ENCODE measurements at regions not wholly inside any gene's neighbourhood (a gene's known extent, or its start where the extent isn't known, plus 50 kb on each side); places are given as distances from the start of the nearest gene placed in this dataset.
A peak's percentile ranks its signal among the peaks of the same experiment; 100 is the strongest.

- ChIA-PET POLR2A (interaction anchor here (1.0 kb wide), 1 partner anchor 20 kb away, joined by 4 read pairs; no protein-coding TSS in a partner anchor), CTCF (no interaction called here)
- H3K4me3 ChIP-seq (ENCODE audit: low read depth, low read length) = no peak overlapping the region
- no peak for TF ChIP-seq CTCF (IDR thresholded peaks at IDR 0.05; ENCODE audit: low read depth, low read length)
- H3K27me3 ChIP-seq (ENCODE audit: control insufficient read depth, insufficient read depth, low read length) = no peaks in the 10 kb centered on the region
- H3K27ac ChIP-seq (ENCODE audit: low read depth, low read length) = no peak overlapping the region
- H3K9me3 ChIP-seq (ENCODE audit: control insufficient read depth, insufficient read depth, low read length) = no peaks in the 10 kb centered on the region
- no peak for DNase-seq (ENCODE audit: low read depth, low spot score)
Observed at GRCh38 chr2:39487398-39488250, 50.5 kb upstream of the MAP4K3 start.

GRCh38 chr2:39488450-39488849, 51.4 kb upstream of the MAP4K3 start:
- ChIA-PET POLR2A (interaction anchor here (0.7 to 1.0 kb wide), 3 partner anchors 20 to 173 kb away, joined by 4 to 6 read pairs (median 5); no protein-coding TSS in a partner anchor), CTCF (no interaction called here)
- peak overlapping the region; percentile 70 for H3K27ac ChIP-seq (ENCODE audit: low read depth, low read length)
- no peak for TF ChIP-seq CTCF (IDR thresholded peaks at IDR 0.05; ENCODE audit: low read depth, low read length)
- H3K27me3 ChIP-seq (ENCODE audit: control insufficient read depth, insufficient read depth, low read length) = no peaks in the 10 kb centered on the region
- H3K4me3 ChIP-seq (ENCODE audit: low read depth, low read length) = no peak overlapping the region
- DNase-seq (ENCODE audit: low read depth, low spot score) = no peak
- H3K9me3 ChIP-seq (ENCODE audit: control insufficient read depth, insufficient read depth, low read length) = no peaks in the 10 kb centered on the region

- no peaks in the 10 kb centered on the region for H3K27me3 ChIP-seq (ENCODE audit: control insufficient read depth, insufficient read depth, low read length)
- no peak for TF ChIP-seq CTCF (IDR thresholded peaks at IDR 0.05; ENCODE audit: low read depth, low read length)
- DNase-seq (ENCODE audit: low read depth, low spot score) = no peak
- CTCF ChIA-PET = interaction anchor here (1.5 kb wide), 1 partner anchor 206 kb away, joined by 3 read pairs; no protein-coding TSS in a partner anchor
- no peaks in the 10 kb centered on the region for H3K9me3 ChIP-seq (ENCODE audit: control insufficient read depth, insufficient read depth, low read length)
- H3K27ac ChIP-seq (ENCODE audit: low read depth, low read length) = no peak overlapping the region
- H3K4me3 ChIP-seq (ENCODE audit: low read depth, low read length) = no peak overlapping the region
- POLR2A ChIA-PET = interaction anchor here (0.7 kb wide), 1 partner anchor 144 kb away, joined by 18 read pairs; no protein-coding TSS in a partner anchor
Observed at GRCh38 chr2:39490586-39490985, 53.5 kb upstream of the MAP4K3 start.

GRCh38 chr2:39491653-39492052, 54.6 kb upstream of the MAP4K3 start:
- no peak overlapping the region for H3K27ac ChIP-seq (ENCODE audit: low read depth, low read length)
- no peaks in the 10 kb centered on the region for H3K27me3 ChIP-seq (ENCODE audit: control insufficient read depth, insufficient read depth, low read length)
- no peaks in the 10 kb centered on the region for H3K9me3 ChIP-seq (ENCODE audit: control insufficient read depth, insufficient read depth, low read length)
- ChIA-PET POLR2A (interaction anchor here (0.6 to 2.6 kb wide), 3 partner anchors 9 to 52 kb away, joined by 3 to 11 read pairs (median 4); no protein-coding TSS in a partner anchor), CTCF (no interaction called here)
- no peak overlapping the region for H3K4me3 ChIP-seq (ENCODE audit: low read depth, low read length)
- no peak for DNase-seq (ENCODE audit: low read depth, low spot score)
- no peak for TF ChIP-seq CTCF (IDR thresholded peaks at IDR 0.05; ENCODE audit: low read depth, low read length)

- CTCF ChIA-PET = no interaction called here
- POLR2A ChIA-PET = interaction anchor here (0.6 to 2.6 kb wide), 3 partner anchors 8 to 53 kb away, joined by 3 to 11 read pairs (median 4); no protein-coding TSS in a partner anchor
- Histone ChIP-seq H3K4me3 (ENCODE audit: low read depth, low read length) (no peak overlapping the region), H3K9me3 (ENCODE audit: control insufficient read depth, insufficient read depth, low read length) (no peaks in the 10 kb centered on the region), H3K27ac (ENCODE audit: low read depth, low read length) (no peak overlapping the region), H3K27me3 (ENCODE audit: control insufficient read depth, insufficient read depth, low read length) (no peaks in the 10 kb centered on the region)
- no peak for TF ChIP-seq CTCF (IDR thresholded peaks at IDR 0.05; ENCODE audit: low read depth, low read length)
- DNase-seq (ENCODE audit: low read depth, low spot score) = peak; percentile 89
Observed at GRCh38 chr2:39492095-39492590, 55.1 kb upstream of the MAP4K3 start.

Data from AG04450 (cell line).